NCI-H1417 treated with DMSO at 0.1 percent for 48 hours (cell line): ENCODE measurements at regions not wholly inside any gene's neighbourhood (a gene's known extent, or its start where the extent isn't known, plus 50 kb on each side); places are given as distances from the start of the nearest gene placed in this dataset.

Source experiments
- DNase-seq: peaks from one replicate; lab custom pipeline; 2025; lab: John Stamatoyannopoulos, UW

DNA sequence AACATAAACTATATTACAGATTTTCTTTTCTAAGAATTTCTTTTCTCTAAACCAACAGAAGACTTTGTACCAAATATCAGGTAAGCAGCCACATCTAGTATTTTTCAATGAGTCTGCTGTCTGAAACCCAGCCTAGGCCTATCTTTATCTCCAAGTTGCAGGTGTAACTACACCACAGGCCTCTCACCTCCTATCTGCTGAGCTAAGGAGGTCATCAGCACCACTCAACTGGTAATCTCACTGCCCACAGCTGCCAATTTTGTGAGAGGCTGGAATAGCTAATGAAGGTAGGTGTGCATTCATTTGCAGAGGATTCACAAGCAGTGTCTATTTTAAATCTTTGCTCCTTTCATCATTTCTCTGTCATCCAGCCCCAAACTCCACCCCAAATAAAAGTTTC lies 584.8 kb downstream of the HDGFL1 start:
- DNase-seq, result no peak

GRCh38 chr6:23170049-23170448 lies 600.7 kb downstream of the HDGFL1 start:
- DNase-seq, result no peak

DNA sequence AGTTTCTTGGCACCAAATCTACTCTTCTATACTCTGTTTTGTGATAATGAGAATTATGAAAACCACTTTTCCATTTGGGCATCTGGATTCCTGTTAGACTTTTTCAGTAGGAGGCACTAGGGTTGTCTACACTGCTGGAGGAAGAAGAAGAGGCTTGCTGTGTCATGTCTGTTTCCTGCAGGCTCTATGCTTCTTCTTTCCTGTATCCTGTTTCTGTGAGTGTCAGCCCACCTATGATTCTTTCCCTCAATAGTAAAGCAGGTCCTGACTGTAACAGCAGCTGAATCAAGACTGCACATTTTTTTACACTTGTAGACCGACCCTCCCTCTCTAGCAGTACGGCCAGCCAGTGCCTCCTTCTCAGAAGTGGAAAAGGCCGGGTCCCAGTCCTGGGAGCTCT lies 603.9 kb downstream of the HDGFL1 start:
- DNase-seq, result no peak

DNA sequence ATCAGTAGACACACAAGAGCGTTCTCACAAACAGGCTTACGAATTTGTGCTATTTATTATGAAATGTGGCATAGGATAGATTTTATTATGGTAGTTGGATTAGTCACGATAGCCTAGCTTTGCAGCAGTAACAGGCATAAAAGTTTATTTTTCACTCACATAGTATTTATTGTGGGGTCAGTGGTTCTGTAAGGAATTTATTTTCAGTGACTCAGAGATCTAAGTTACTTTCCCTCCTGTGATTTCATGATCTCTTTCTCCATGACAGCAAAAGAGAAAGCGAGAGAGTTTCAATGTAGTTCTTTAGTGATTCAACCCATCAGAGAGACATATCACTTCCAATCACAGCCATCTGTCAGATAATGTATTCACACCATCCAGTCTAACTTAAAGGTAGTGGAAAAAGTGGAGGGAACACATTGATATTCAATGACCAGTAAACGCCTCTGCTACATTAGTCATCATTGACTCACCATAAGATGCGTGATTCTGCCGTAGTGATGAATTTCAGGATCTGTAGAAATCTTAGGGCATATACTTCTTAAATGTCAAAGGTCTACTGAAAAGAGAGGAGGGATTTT lies 605.5 kb downstream of the HDGFL1 start:
- no peak for DNase-seq

DNA sequence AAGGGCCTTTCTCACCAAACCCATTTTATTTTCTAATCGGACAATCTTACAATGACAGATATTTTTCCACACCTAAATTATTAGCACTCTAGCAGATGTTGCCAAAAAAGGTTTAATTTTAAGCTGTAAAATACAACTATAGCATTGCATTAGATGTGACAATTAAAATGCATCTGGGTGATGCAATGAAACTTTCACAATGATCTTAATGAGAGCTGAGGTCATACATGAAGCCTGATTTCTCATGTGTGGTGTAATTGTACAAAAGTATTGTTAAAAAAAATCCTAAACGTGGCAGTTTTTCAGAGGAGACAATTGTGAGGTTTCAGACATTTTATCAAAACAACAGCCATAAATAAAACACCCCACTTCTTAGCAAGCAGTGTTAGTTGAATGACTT lies 606.0 kb downstream of the HDGFL1 start:
- no peak for DNase-seq

- no peak for DNase-seq
Observed at GRCh38 chr6:23176471-23176870, 607.1 kb downstream of the HDGFL1 start.

GRCh38 chr6:23176883-23177282 lies 607.5 kb downstream of the HDGFL1 start:
- no peak for DNase-seq

GRCh38 chr6:23177806-23178205 lies 608.4 kb downstream of the HDGFL1 start:
- no peak for DNase-seq

- DNase-seq, result no peak
Observed at GRCh38 chr6:23179994-23180393, 610.6 kb downstream of the HDGFL1 start.

DNA sequence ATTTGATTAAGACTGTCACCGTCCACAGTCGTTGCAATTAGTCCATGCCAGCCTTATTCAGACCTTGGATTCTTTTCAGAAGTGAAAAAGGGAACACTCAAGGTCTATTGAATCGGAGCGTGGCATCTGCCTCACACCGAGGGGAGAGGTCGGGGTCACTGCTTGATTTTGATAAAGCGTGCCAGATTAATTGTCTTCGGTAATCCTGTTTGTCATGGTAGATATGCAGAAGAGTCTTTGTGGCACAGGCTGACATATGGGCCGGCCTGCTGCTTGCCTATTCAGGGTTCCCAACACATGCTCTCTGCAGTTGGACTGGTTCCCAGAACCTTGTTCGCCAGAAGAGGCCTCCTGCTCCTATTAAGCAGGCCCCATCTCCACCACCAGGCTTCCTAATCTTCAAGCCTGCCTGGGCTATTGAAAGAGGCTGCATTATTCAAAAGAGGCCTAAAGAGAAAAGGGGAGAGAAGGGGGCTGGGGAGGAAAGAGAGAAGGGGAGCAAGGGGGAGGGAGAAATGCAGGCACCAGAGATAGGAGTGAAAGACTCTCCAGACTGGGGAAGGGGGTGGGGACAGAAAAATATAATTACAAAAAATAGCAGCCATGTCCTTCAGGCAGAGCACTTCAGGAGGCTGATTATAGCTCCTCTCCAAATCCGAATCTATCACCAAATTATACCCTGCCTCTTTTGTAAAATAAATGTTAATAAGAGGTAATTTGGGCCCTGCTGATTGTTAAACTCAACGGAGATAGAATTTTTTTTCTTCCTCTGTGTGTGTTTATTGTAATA lies 611.3 kb downstream of the HDGFL1 start:
- DNase-seq, result peak; percentile 71

GRCh38 chr6:23181356-23182110 lies 612.2 kb downstream of the HDGFL1 start:
- no peak for DNase-seq

DNA sequence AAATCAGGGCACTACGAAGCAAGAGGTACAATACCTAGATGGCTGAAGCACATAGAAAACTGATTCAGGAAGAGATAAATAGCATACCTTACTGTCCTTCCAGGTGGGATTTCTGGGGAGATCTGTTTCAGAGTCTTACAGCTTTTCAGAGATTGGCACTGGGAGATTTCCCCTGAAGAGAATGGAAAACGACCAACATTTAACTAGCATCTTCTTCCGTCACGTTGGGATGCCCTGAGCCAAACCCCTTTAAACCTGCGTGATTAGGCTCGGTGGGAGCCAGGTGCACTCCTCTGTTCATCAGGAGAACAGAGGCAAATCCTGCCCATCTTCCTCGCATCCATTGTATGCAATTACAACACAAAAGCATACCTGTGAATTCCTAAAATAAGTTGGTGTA lies 614.5 kb downstream of the HDGFL1 start:
- no peak for DNase-seq

GRCh38 chr6:23184351-23184750 lies 615.0 kb downstream of the HDGFL1 start:
- no peak for DNase-seq

- no peak for DNase-seq
Observed at GRCh38 chr6:23195487-23195886, 626.1 kb downstream of the HDGFL1 start.

DNA sequence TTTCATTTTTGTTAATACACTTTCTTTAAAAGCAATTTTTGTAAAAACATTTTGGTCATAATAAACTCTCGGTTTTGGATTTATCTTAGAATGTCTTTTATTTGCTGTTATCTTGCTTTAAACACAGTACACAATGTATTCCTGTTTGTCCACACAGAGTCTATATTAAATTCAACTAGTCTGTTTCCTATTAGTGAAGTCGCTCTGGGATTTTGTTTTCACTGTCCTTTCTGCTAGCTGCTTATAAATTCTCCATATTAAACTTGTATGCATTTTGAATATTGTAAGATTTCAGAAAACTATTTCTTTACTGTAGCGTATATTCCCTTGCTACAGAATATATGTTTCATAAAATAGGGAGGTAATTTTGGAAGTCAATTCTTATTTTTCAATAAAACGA lies 630.2 kb downstream of the HDGFL1 start:
- DNase-seq, result no peak

- DNase-seq, result no peak
Observed at GRCh38 chr6:23200946-23201345, 631.6 kb downstream of the HDGFL1 start.

- DNase-seq, result no peak
Observed at GRCh38 chr6:23202207-23202606, 632.8 kb downstream of the HDGFL1 start.

DNA sequence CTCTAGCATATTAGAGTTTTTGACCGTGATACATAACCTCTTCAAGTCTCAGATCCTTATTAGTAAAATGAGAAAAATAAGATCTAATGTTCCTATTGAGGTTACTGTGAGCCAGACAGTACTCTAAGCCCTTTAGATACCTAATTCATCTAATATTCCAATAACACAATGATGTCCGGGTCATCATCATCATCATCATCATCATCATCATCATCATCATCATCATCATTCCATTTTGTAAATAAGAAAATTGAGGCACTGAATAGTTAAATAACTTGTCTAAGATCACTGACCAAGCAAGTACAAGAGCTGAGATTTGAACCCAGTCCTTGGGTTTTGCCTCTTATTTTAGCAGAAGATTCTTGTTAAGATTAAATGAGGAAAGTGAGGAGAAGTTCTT lies 643.0 kb downstream of the HDGFL1 start:
- no peak for DNase-seq

GRCh38 chr6:23213193-23213592 lies 643.8 kb downstream of the HDGFL1 start:
- DNase-seq, result no peak

DNA sequence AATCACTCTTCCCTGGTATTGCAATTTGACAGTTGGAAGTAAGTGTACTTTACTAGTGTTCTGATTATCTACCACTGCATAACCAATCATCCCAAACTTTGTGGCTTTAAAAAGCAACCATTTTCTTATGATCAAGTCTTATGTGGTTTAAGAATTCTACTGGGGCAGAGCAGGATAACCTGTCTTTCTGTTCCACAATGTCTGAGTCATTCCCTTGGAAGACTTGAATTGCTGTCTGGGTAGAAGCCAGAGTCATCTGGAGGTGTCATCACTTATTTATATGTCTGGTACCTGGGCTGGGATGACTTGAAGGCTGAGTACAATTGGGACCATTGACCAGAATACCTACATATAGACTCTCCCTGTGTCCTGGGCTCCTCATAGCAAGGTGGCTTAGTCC lies 644.3 kb downstream of the HDGFL1 start:
- no peak for DNase-seq

DNA sequence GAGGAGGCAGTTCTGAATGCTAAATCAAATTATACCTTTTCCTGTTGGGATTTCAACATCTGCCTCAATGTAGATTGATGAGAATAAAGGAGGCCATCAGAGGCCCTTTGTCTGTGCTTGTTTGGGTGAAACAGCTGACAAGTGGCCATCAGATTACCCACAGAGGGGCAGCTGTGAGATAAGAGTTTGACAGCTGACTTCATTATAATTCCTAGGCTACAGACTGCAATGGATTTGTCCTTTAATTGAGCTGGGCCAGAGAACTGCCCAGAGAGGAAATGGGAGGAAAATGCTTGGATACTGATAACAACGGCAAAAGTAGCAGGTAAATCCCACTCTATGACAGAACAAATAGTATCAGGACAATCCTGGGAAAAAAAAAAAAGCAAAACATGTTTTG lies 649.4 kb downstream of the HDGFL1 start:
- no peak for DNase-seq

- DNase-seq, result no peak
Observed at GRCh38 chr6:23222724-23223123, 653.4 kb downstream of the HDGFL1 start.

DNA sequence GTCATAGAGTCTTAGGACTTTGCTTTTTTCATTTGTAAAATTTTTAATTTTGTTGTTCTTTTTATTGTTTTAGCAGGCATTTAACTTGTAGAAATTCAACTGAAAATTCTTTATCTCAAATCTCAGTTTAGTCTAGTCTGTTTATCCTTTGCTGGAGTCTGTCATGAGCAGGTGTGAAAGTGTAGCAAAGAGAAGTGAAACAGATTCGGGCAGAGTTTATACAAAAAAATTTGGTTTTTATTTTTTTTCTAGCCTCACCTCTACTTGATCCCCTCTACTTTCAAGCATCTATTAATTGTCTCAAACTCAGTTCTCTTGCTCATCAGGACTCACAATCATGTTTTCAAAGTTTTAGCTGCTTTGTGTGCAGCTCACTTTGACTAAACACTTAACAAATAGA lies 655.2 kb downstream of the HDGFL1 start:
- no peak for DNase-seq
